ENCODE measurements at regions not wholly inside any gene's neighbourhood (a gene's known extent, or its start where the extent isn't known, plus 50 kb on each side); places are given as distances from the start of the nearest gene placed in this dataset.
"Not testable (repeated sequence)": the region's sequence is repeated elsewhere in the genome, so short reads cannot be mapped to it uniquely, and the experiment has no call there.

DNA sequence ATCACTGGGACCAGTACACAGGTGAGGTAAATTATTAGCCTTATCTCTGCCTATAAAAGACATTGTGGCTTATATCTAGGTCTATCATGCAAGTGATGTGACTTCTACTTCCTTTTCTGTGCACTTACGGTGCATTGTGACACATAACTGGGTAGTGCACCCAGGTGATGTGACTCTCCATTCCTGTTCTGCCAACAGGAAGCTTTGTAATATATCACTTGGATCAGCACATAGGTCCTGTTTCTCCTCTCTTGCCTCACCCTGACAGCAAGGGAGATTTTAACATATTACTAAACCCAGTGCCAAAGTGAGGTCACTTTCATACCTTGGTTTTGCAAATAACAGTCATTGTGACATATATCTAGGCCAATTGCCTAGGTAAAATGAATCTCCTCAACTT lies 1129.7 kb upstream of the AMELY start:
- no peak overlapping the region for H3K4me3 Mint-ChIP-seq (ENCODE audit: low read depth)
- no peak for DNase-seq (ENCODE audit: low spot score)
- intact Hi-C loops (cut with micrococcal nuclease) = no loop called here
- no peaks in the 10 kb centered on the region for H3K4me1 Mint-ChIP-seq (ENCODE audit: low read depth)
- no peaks in the 10 kb centered on the region for H3K9me3 Mint-ChIP-seq
- no peak overlapping the region for H3K27ac Mint-ChIP-seq
- no peaks in the 10 kb centered on the region for H3K36me3 Mint-ChIP-seq (ENCODE audit: low read depth)
- no peaks in the 10 kb centered on the region for H3K27me3 Mint-ChIP-seq (ENCODE audit: low read depth)

DNA sequence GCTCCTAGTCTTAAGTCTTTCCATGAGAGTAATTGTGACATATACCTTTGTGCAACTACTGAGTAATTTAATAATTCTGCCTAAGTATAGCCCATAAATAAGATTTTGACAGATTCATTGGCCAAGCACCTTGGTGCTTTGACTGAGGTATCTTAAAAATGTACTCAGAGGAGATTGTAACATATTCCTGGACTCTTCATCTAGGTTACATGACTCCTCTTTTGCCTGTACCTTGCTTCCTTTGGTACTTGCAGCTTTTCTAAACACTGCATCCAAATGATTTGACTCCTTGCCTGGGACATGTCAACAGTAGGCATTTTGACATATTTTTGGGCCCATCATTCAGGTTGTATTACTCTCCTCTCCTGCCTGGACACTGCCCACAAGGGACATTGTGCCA lies 1125.0 kb upstream of the AMELY start:
- no peaks in the 10 kb centered on the region for H3K4me1 Mint-ChIP-seq (ENCODE audit: low read depth)
- H3K9me3 Mint-ChIP-seq = no peaks in the 10 kb centered on the region
- no peak overlapping the region for H3K27ac Mint-ChIP-seq
- DNase-seq (ENCODE audit: low spot score) = no peak
- H3K36me3 Mint-ChIP-seq (ENCODE audit: low read depth) = no peaks in the 10 kb centered on the region
- H3K27me3 Mint-ChIP-seq (ENCODE audit: low read depth) = no peaks in the 10 kb centered on the region
- intact Hi-C loops (cut with micrococcal nuclease) = no loop called here
- H3K4me3 Mint-ChIP-seq (ENCODE audit: low read depth) = no peak overlapping the region

DNA sequence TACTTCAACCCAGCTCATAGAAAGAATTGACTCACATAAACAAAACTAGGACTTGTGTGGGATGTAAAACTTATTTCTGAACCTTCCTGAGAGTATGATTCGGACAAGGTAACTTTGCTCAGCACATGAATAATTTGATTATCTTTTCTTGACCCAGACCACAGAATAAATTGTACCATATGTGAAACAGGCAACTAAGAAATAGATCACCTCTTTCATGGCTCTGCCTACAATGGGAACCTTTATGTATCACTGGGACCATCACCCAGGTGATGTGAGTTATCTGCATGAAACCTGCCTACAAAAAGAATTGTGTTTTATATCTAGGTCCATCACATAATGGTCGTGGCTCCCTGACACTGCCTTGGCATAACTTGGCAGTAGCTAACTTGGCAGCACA lies 1124.1 kb upstream of the AMELY start:
- no peak overlapping the region for H3K27ac Mint-ChIP-seq
- H3K4me3 Mint-ChIP-seq (ENCODE audit: low read depth) = no peak overlapping the region
- H3K9me3 Mint-ChIP-seq = no peaks in the 10 kb centered on the region
- DNase-seq (ENCODE audit: low spot score) = no peak
- intact Hi-C loops (cut with micrococcal nuclease) = no loop called here
- H3K27me3 Mint-ChIP-seq (ENCODE audit: low read depth) = no peaks in the 10 kb centered on the region
- no peaks in the 10 kb centered on the region for H3K36me3 Mint-ChIP-seq (ENCODE audit: low read depth)
- no peaks in the 10 kb centered on the region for H3K4me1 Mint-ChIP-seq (ENCODE audit: low read depth)

DNA sequence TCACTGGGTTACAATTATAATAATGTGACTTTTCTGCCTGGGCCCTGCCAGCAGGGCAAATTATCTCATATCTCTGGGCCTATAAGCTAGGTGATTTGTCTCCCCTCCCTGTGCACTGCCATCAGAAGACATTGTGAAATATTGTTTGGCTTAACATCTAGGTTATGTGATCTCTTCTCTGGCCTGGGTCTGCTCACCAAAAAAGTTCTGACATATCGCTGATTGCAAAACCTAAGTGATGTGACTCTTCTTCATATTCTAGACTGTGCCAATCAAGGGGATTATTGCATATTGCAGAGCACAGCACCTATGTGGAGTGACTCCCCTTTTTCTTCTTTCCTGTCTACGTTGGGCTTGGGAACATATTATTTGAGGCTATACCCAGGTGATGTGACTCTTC lies 1123.1 kb upstream of the AMELY start:
- no peaks in the 10 kb centered on the region for H3K9me3 Mint-ChIP-seq
- H3K4me3 Mint-ChIP-seq (ENCODE audit: low read depth) = no peak overlapping the region
- DNase-seq (ENCODE audit: low spot score) = no peak
- H3K27me3 Mint-ChIP-seq (ENCODE audit: low read depth) = no peaks in the 10 kb centered on the region
- no peaks in the 10 kb centered on the region for H3K4me1 Mint-ChIP-seq (ENCODE audit: low read depth)
- intact Hi-C loops (cut with micrococcal nuclease) = no loop called here
- no peak overlapping the region for H3K27ac Mint-ChIP-seq
- no peaks in the 10 kb centered on the region for H3K36me3 Mint-ChIP-seq (ENCODE audit: low read depth)

DNA sequence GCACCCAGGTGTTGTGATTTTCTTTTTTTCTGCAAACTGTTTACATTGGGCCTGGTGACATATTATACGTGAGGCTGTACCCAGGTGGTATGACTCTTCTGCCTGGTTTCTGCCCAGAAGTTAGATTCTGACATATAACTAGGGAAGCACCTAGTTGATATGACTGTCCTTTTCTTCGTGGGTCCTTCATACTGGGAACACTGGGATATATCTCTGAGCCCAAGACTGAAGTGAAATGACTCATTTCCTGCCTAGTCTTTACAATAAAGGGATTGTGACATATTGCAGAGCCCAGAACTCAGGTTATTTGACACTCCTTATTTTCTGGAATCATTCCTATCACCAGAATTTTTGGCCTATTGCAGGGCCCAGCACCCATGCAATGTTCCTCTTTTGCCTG lies 1121.6 kb upstream of the AMELY start:
- no peak overlapping the region for H3K4me3 Mint-ChIP-seq (ENCODE audit: low read depth)
- H3K36me3 Mint-ChIP-seq (ENCODE audit: low read depth) = no peaks in the 10 kb centered on the region
- H3K4me1 Mint-ChIP-seq (ENCODE audit: low read depth) = no peaks in the 10 kb centered on the region
- DNase-seq (ENCODE audit: low spot score) = no peak
- no peak overlapping the region for H3K27ac Mint-ChIP-seq
- H3K27me3 Mint-ChIP-seq (ENCODE audit: low read depth) = no peaks in the 10 kb centered on the region
- no peaks in the 10 kb centered on the region for H3K9me3 Mint-ChIP-seq
- intact Hi-C loops (cut with micrococcal nuclease) = no loop called here

DNA sequence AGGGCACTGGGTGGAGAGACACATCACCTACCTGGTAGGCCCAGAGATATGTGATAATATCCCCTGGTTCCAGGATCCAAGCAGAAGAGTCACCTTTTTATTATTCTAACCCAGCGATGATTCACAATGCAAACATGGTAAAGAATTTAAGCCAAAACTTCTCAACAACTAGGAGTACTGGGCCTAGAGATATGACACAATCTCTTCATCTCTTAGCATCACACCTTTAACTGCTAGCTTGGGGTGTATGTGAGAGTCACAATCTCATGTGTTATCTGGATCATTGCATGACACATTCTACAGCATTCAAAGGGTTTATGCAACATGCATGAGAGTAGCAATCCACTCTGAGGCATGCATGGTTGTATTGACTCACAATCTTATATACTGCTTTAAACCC lies 1109.0 kb upstream of the AMELY start:
- Mint-ChIP-seq H3K36me3 (ENCODE audit: low read depth) (no peaks in the 10 kb centered on the region), H3K27ac (no peak overlapping the region), H3K4me3 (ENCODE audit: low read depth) (no peak overlapping the region), H3K4me1 (ENCODE audit: low read depth) (no peaks in the 10 kb centered on the region), H3K9me3 (no peaks in the 10 kb centered on the region), H3K27me3 (ENCODE audit: low read depth) (no peaks in the 10 kb centered on the region)
- DNase-seq (ENCODE audit: low spot score) = no peak
- intact Hi-C loops (cut with micrococcal nuclease) = no loop called here

DNA sequence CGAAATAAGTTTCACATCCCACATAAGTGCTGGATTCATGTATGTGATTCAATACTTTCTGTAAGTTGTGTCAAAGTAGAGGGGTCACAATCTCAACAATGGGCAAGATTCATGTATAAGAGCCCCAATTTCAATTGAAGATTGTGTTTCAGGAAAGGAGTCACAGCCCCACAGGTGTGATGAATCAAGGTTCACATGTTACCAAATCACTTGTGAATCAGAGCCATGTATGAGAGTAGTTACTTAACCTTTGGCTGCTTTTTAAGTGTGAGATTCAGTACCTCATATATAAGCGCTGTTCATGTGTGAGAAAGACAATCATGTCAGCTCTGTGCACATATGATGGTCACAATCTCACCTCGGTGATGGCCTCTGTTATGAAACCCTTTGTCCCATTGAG lies 1100.0 kb upstream of the AMELY start:
- Mint-ChIP-seq H3K9me3 (no peaks in the 10 kb centered on the region), H3K4me1 (ENCODE audit: low read depth) (no peaks in the 10 kb centered on the region), H3K27me3 (ENCODE audit: low read depth) (no peaks in the 10 kb centered on the region), H3K4me3 (ENCODE audit: low read depth) (no peak overlapping the region), H3K36me3 (ENCODE audit: low read depth) (no peaks in the 10 kb centered on the region), H3K27ac (no peak overlapping the region)
- DNase-seq (ENCODE audit: low spot score) = no peak
- intact Hi-C loops (cut with micrococcal nuclease) = no loop called here

DNA sequence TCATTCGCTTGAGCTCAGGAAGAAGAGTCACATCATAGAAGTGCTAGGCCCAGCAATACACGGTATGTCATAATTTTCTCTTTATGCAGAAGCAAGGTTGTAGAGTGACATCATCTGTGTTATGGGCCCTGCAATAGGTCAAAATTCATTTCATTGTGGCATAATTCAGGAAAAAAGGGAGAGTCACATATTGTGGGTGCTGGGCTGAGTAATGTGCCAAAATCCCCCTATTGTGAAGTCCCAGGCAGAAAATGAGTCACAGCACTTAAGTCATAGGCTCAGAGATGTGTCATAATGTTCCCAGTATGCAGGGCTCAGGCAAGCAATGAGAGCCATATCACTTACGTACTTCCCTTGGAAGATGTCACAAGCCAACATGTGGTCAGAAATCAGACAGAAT lies 1092.6 kb upstream of the AMELY start:
- no peak for DNase-seq (ENCODE audit: low spot score)
- no peak overlapping the region for H3K27ac Mint-ChIP-seq
- peaks cover 8% of the 10 kb centered on the region for H3K9me3 Mint-ChIP-seq

DNA sequence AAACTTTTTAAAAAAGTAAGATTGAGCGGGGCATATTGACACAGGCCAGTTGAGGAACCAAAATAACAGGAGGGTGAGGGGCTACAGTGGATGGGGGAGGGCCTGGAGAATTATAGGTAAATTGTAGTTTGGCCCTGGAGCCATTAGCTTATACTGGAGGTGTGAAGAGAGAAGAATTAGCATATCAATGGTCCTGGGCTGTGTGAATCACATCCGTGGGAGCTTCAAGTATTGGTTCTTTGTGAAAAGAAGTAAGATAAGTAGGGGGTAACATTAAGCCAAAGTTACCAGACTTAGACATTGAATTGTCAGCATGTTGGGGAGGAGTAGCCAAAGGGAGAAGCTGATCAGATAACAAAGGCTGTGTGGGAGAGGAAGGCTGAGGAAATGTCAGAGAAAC lies 1085.2 kb upstream of the AMELY start:
- Mint-ChIP-seq H3K9me3 (peaks cover 8% of the 10 kb centered on the region), H3K27ac (no peak overlapping the region), H3K4me3 (ENCODE audit: low read depth) (no peak overlapping the region), H3K4me1 (ENCODE audit: low read depth) (no peaks in the 10 kb centered on the region), H3K27me3 (ENCODE audit: low read depth) (no peaks in the 10 kb centered on the region), H3K36me3 (ENCODE audit: low read depth) (no peaks in the 10 kb centered on the region)
- no peak for DNase-seq (ENCODE audit: low spot score)
- intact Hi-C loops (cut with micrococcal nuclease) = no loop called here

More for the DNA sequence above, 1092.6 kb upstream of the AMELY start:
- H3K4me3 Mint-ChIP-seq (ENCODE audit: low read depth) = no peak overlapping the region
- intact Hi-C loops (cut with micrococcal nuclease) = no loop called here
- H3K36me3 Mint-ChIP-seq (ENCODE audit: low read depth) = no peaks in the 10 kb centered on the region
- no peaks in the 10 kb centered on the region for H3K27me3 Mint-ChIP-seq (ENCODE audit: low read depth)
- H3K4me1 Mint-ChIP-seq (ENCODE audit: low read depth) = peaks cover 5% of the 10 kb centered on the region

DNA sequence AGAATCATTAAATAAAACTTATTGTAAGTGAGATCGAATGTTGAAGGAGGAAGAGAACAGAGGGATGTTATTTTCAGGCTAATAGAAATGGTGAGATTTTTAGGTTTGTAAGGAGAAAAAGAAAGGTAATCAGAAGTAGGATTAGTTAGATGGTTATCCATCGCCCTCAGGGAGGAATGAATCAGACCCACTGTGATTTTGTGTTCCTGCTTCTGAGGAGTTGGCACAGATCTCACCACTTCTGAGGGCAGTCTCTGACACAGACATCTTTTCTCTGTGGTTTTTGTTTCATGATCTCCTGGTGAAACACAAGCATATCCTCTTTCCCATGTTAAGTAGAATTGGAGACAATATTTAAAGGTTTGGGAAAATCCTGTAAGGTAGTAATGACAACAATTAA lies 1083.2 kb upstream of the AMELY start:
- DNase-seq (ENCODE audit: low spot score); H3K4me1 Mint-ChIP-seq (ENCODE audit: low read depth); H3K4me3 Mint-ChIP-seq (ENCODE audit: low read depth); H3K27ac Mint-ChIP-seq; H3K27me3 Mint-ChIP-seq (ENCODE audit: low read depth); H3K9me3 Mint-ChIP-seq; intact Hi-C loops (cut with micrococcal nuclease); H3K36me3 Mint-ChIP-seq (ENCODE audit: low read depth): not testable (repeated sequence)

DNA sequence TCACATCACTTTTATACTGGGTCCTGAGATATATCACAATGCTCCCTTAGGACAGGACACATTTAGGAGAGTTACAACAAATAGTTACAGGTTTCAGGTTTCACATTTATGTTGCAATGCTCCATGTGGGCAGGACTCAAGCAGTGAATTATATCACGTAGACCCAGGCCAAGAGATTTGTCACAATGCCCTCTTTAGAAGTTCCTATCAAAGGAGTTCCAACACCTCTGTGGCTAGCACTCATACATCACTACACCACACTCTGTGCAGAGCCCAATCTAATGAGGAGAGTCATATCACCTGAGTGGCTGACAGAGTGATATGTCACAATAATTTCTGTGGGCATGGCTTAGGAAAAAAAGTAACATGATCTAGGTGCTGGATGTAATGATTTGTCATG lies 1068.2 kb upstream of the AMELY start:
- Mint-ChIP-seq H3K9me3 (no peaks in the 10 kb centered on the region), H3K27me3 (ENCODE audit: low read depth) (no peaks in the 10 kb centered on the region), H3K27ac (no peak overlapping the region), H3K36me3 (ENCODE audit: low read depth) (no peaks in the 10 kb centered on the region), H3K4me3 (ENCODE audit: low read depth) (no peak overlapping the region), H3K4me1 (ENCODE audit: low read depth) (no peaks in the 10 kb centered on the region)
- DNase-seq (ENCODE audit: low spot score) = no peak
- intact Hi-C loops (cut with micrococcal nuclease) = no loop called here

DNA sequence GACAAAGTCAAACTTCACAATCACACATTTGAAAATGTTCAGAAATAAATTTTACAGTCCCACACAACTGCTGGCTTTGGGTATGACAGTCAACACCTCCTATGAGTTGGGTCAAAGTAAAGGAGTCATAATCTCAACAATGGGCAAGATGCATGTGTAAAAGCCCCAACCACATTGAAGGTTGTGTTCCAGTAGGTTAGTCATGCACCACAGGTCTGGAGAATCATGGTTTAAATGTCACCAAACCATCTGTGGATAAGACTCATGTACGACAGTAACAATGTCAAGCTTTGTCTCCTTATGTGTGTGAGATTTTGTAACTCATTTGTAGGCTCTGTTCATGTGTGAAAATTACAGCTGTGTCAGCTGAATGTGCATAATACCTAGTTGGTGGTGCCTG lies 1065.7 kb upstream of the AMELY start:
- Mint-ChIP-seq H3K27ac (no peak overlapping the region), H3K9me3 (no peaks in the 10 kb centered on the region), H3K4me3 (ENCODE audit: low read depth) (no peak overlapping the region), H3K36me3 (ENCODE audit: low read depth) (no peaks in the 10 kb centered on the region), H3K27me3 (ENCODE audit: low read depth) (no peaks in the 10 kb centered on the region), H3K4me1 (ENCODE audit: low read depth) (no peaks in the 10 kb centered on the region)
- intact Hi-C loops (cut with micrococcal nuclease) = no loop called here
- DNase-seq (ENCODE audit: low spot score) = no peak

DNA sequence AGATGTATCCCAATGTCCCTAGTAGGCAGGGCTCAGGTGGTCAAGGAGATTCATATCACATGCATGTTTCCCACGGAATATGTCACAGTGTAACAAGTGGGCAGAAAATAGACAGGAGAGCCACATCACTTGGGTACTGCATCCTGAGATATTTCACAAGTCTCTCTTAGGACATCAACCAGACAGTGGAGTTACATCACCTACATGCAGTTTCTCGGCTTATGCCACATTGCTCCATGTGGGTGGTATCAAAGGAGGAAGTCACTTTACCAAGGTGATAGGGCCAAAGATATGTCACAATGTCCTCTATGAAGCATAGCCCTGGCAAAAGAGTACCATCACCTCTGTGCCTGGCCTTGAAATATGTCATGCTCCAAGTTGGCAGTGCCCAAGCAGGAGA lies 1056.7 kb upstream of the AMELY start:
- intact Hi-C loops (cut with micrococcal nuclease) = no loop called here
- Mint-ChIP-seq H3K9me3 (no peaks in the 10 kb centered on the region), H3K27me3 (ENCODE audit: low read depth) (no peaks in the 10 kb centered on the region)

DNA sequence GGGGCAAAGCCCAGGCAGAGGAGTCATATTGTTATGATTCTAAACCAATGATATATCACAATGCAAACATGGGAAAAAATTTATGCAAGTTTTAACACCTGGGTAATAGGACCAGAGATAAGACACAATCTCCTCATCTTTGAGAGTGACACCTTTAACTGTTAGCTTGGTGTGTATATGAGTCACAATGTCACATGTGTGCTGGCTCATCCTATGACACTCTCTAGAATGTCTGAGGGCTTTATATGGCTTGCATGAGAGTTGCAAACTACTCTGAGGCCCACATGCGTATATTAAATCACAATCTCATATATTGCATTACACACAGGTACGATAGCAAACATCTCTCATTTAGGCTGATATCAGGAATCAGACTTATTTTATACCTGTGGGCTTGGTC lies 1055.4 kb upstream of the AMELY start:
- H3K4me3 Mint-ChIP-seq (ENCODE audit: low read depth) = no peak overlapping the region
- H3K27ac Mint-ChIP-seq = no peak overlapping the region
- intact Hi-C loops (cut with micrococcal nuclease) = no loop called here

More for the DNA sequence above, 1056.7 kb upstream of the AMELY start:
- Mint-ChIP-seq H3K4me1 (ENCODE audit: low read depth) (no peaks in the 10 kb centered on the region), H3K4me3 (ENCODE audit: low read depth) (no peak overlapping the region), H3K36me3 (ENCODE audit: low read depth) (no peaks in the 10 kb centered on the region), H3K27ac (no peak overlapping the region)
- DNase-seq (ENCODE audit: low spot score) = no peak

More for the DNA sequence above, 1055.4 kb upstream of the AMELY start:
- Mint-ChIP-seq H3K36me3 (ENCODE audit: low read depth) (no peaks in the 10 kb centered on the region), H3K4me1 (ENCODE audit: low read depth) (no peaks in the 10 kb centered on the region), H3K9me3 (no peaks in the 10 kb centered on the region), H3K27me3 (ENCODE audit: low read depth) (no peaks in the 10 kb centered on the region)
- DNase-seq (ENCODE audit: low spot score) = no peak

Data from activated T-helper 2 cell treated with anti-CD3 and anti-CD28 coated beads, Interferon-gamma antibody, Interleukin-2, Interleukin-4, amounts not matched to agents 10 μg/mL and 5 μg/mL and 100 μg/mL, durations not matched to agents 14 hours and 24 hours and 36 hours (primary cell).